IMR-90 (cell line): ENCODE measurements at regions not wholly inside any gene's neighbourhood (a gene's known extent, or its start where the extent isn't known, plus 50 kb on each side); places are given as distances from the start of the nearest gene placed in this dataset.
A peak's percentile ranks its signal among the peaks of the same experiment; 100 is the strongest.

ENCODE experiments used
- ATAC-seq: fragments of 200-7000 bp; cut with Tn5 transposase; 2 replicates; pipeline ENCODE4 v1.9.1; 2020; ENCODE audit warnings: low read depth, mild to moderate bottlenecking, moderate library complexity
- BruUV-seq: library from RNA; stranded (reverse); fragments of 400-500 nt; replicated peaks from 2 replicates; lab custom pipeline; 2021; lab: Mats Ljungman, UMichigan
- CTCF ChIA-PET: fragments of 300-600 bp; formaldehyde crosslinking; extraction: SDS; loops from one replicate; lab custom pipeline; 2021; ENCODE audit warnings: antibody characterized with exemption; lab: Yijun Ruan, JAX
- POLR2A ChIA-PET: fragments of 300-600 bp; sonication (Branson Sonifier 250); formaldehyde crosslinking; loops from one replicate; lab custom pipeline; 2022; ENCODE audit warnings: antibody characterized with exemption; ENCODE audit not compliant: unreplicated experiment; lab: Charles Lee
- DNase-seq: peaks from one replicate; pipeline ENCODE4 v3.0.0; 2013
- H2AFZ ChIP-seq: replicated peaks from 2 replicates; pipeline ENCODE3; 2013; ENCODE audit warnings: low read length, mild to moderate bottlenecking; ENCODE audit not compliant: poor library complexity
- H2AK5ac ChIP-seq: 2 replicates; pipeline ENCODE4 v1.6.1; 2013; ENCODE audit warnings: low read depth, low read length, inconsistent platforms
- H2AK9ac ChIP-seq: replicated peaks from 2 replicates; pipeline ENCODE3; 2013; ENCODE audit warnings: mild to moderate bottlenecking, low read depth, low read length, moderate library complexity; ENCODE audit not compliant: poor library complexity
- H2BK120ac ChIP-seq: 2 replicates; pipeline ENCODE4 v1.6.1; 2013; ENCODE audit warnings: low read depth, low read length, inconsistent platforms
- H2BK15ac ChIP-seq: 3 replicates; pipeline ENCODE4 v1.6.1; 2013; ENCODE audit warnings: low read depth, low read length, inconsistent platforms
- H2BK20ac ChIP-seq: 2 replicates; pipeline ENCODE4 v1.6.1; 2013; ENCODE audit warnings: low read depth, mild to moderate bottlenecking, inconsistent platforms, low read length, moderate library complexity
- H2BK5ac ChIP-seq: 2 replicates; pipeline ENCODE4 v1.6.1; 2013; ENCODE audit warnings: mild to moderate bottlenecking, low read depth, low read length, inconsistent platforms; ENCODE audit not compliant: poor library complexity, severe bottlenecking
- H3K14ac ChIP-seq: replicated peaks from 2 replicates; pipeline ENCODE4 v1.6.1; 2013; ENCODE audit warnings: low read depth, low read length, inconsistent platforms
- H3K18ac ChIP-seq: 2 replicates; pipeline ENCODE4 v1.6.1; 2013; ENCODE audit warnings: low read depth, low read length, control low read depth
- H3K23ac ChIP-seq: 2 replicates; pipeline ENCODE4 v1.6.1; 2013; ENCODE audit warnings: low read depth, low read length, inconsistent platforms
- H3K27ac ChIP-seq: 2 replicates; pipeline ENCODE4 v1.5.1; 2013; ENCODE audit warnings: mild to moderate bottlenecking, control low read depth, low read length; ENCODE audit not compliant: insufficient read depth
- H3K27me3 ChIP-seq: 2 replicates; pipeline ENCODE4 v1.6.1; 2013; ENCODE audit warnings: low read length; ENCODE audit not compliant: control insufficient read depth, insufficient read depth
- H3K36me3 ChIP-seq: 2 replicates; pipeline ENCODE4 v1.6.1; 2013; ENCODE audit warnings: low read length, mixed read lengths; ENCODE audit not compliant: control insufficient read depth, insufficient read depth
- H3K4ac ChIP-seq: 2 replicates; pipeline ENCODE4 v1.6.1; 2013; ENCODE audit warnings: low read depth, low read length, inconsistent platforms
- H3K4me1 ChIP-seq: 2 replicates; pipeline ENCODE4 v1.6.1; 2013; ENCODE audit warnings: low read length, mixed read lengths; ENCODE audit not compliant: control insufficient read depth, insufficient read depth
- H3K4me2 ChIP-seq: 2 replicates; pipeline ENCODE4 v1.6.1; 2013; ENCODE audit warnings: low read depth, mild to moderate bottlenecking, control low read depth, low read length, moderate library complexity
- H3K4me3 ChIP-seq: 2 replicates; pipeline ENCODE4 v1.5.1; 2013; ENCODE audit warnings: low read depth, mild to moderate bottlenecking, control low read depth, low read length, moderate library complexity; ENCODE audit not compliant: insufficient read depth
- H3K56ac ChIP-seq: 2 replicates; pipeline ENCODE4 v1.6.1; 2013; ENCODE audit warnings: low read length, inconsistent platforms; ENCODE audit not compliant: insufficient read depth; ENCODE audit errors: extremely low read depth
- H3K79me1 ChIP-seq, 2 experiments: 2 replicates each; pipeline ENCODE4 v1.6.1; 2013; ENCODE audit warnings: low read length in 2 of 2, inconsistent platforms in 1 of 2, low read depth in 1 of 2
- H3K9ac ChIP-seq: 2 replicates; pipeline ENCODE4 v1.6.1; 2013; ENCODE audit warnings: low read depth, low read length, control low read depth
- H3K9me1 ChIP-seq: 2 replicates; pipeline ENCODE4 v1.6.1; 2013; ENCODE audit warnings: low read length, inconsistent platforms; ENCODE audit not compliant: insufficient read depth
- H3K9me3 ChIP-seq: 2 replicates; pipeline ENCODE4 v1.6.1; 2013; ENCODE audit warnings: low read length; ENCODE audit not compliant: control insufficient read depth, insufficient read depth
- H4K20me1 ChIP-seq: 2 replicates; pipeline ENCODE4 v1.6.1; 2013; ENCODE audit warnings: low read length, inconsistent platforms; ENCODE audit not compliant: insufficient read depth
- H4K5ac ChIP-seq: 2 replicates; pipeline ENCODE4 v1.6.1; 2013; ENCODE audit warnings: mild to moderate bottlenecking, low read depth, low read length, control low read depth
- H4K8ac ChIP-seq, 2 experiments: 2 replicates each; pipeline ENCODE4 v1.6.1; 2013; ENCODE audit warnings: low read depth in 2 of 2, low read length in 2 of 2, control low read depth in 1 of 2, inconsistent platforms in 1 of 2
- H4K91ac ChIP-seq: 2 replicates; pipeline ENCODE4 v1.6.1; 2013; ENCODE audit warnings: low read depth, low read length, inconsistent platforms; ENCODE audit not compliant: insufficient read depth
- BHLHE40 ChIP-seq: fragments of 150-350 bp; IDR thresholded peaks from 2 replicates; pipeline ENCODE4 v1.6.1; 2016; ENCODE audit warnings: mild to moderate bottlenecking, low read depth, low read length
- CEBPB ChIP-seq: IDR thresholded peaks from 2 replicates; pipeline ENCODE4 v1.6.1; 2012; ENCODE audit warnings: low read depth, low read length, improper control_type of control experiment
- CHD1 ChIP-seq: IDR thresholded peaks from 2 replicates; pipeline ENCODE4 v1.6.1; 2012; ENCODE audit warnings: low read depth, low read length, improper control_type of control experiment
- FOS ChIP-seq: fragments of 150-350 bp; IDR thresholded peaks from 2 replicates; pipeline ENCODE4 v1.6.1; 2016; ENCODE audit warnings: low read depth, low read length
- MAFK ChIP-seq: IDR thresholded peaks from 2 replicates; pipeline ENCODE4 v1.6.1; 2012; ENCODE audit warnings: low read depth, low read length, improper control_type of control experiment
- MAZ ChIP-seq: IDR thresholded peaks from 2 replicates; pipeline ENCODE4 v1.6.1; 2012; ENCODE audit warnings: low read depth, mild to moderate bottlenecking, low read length, improper control_type of control experiment, moderate library complexity, borderline replicate concordance
- MXI1 ChIP-seq: IDR thresholded peaks from 2 replicates; pipeline ENCODE4 v1.6.1; 2012; ENCODE audit warnings: low read depth, mild to moderate bottlenecking, low read length, moderate library complexity, borderline replicate concordance
- NFE2L2 ChIP-seq: fragments of 150-350 bp; IDR thresholded peaks from 2 replicates; pipeline ENCODE4 v1.6.1; 2016; ENCODE audit warnings: low read depth, mild to moderate bottlenecking, low read length
- RAD21 ChIP-seq: IDR thresholded peaks from 2 replicates; pipeline ENCODE4 v1.6.1; 2012; ENCODE audit warnings: low read length, improper control_type of control experiment
- RCOR1 ChIP-seq: IDR thresholded peaks from 2 replicates; pipeline ENCODE4 v1.6.1; 2012; ENCODE audit warnings: mild to moderate bottlenecking, low read length, improper control_type of control experiment; ENCODE audit not compliant: insufficient replicate concordance
- USF2 ChIP-seq: fragments of 150-350 bp; IDR thresholded peaks from 2 replicates; pipeline ENCODE4 v1.6.1; 2017; ENCODE audit warnings: mild to moderate bottlenecking, antibody characterized with exemption, low read length, low read depth
- WGBS, 2 experiments: methylation state at CpG; one replicate each; pipeline versions ENCODE4 v1.1.5 to v1.1.7; 2013; ENCODE audit warnings: missing lambda C conversion rate in 2 of 2; ENCODE audit not compliant: insufficient read length in 1 of 2; ENCODE audit errors: extremely low coverage in 2 of 2; 5-methylcytosine and 5-hydroxymethylcytosine counted together
- dilution Hi-C: fragments of 300-500 bp; cut with HindIII; formaldehyde crosslinking; loops from one replicate; pipeline ENCODE4 v1.14.3; 2018; ENCODE audit warnings: low sequenced_read_pairs; ENCODE audit not compliant: unreplicated experiment
- in situ Hi-C: fragments of 300-500 bp; cut with MboI; formaldehyde crosslinking; loops from 3 replicates; pipeline ENCODE4 v1.14.3; 2019; ENCODE audit warnings: low sequenced_read_pairs, inconsistent platforms, mixed read lengths
- intact Hi-C: fragments of 100-400 bp; cut with micrococcal nuclease; formaldehyde crosslinking; loops from 2 replicates; pipeline ENCODE4 v1.10.0; 2022
- TF ChIP-seq, protein P1 (sequence below): fragments of 150-350 bp; IDR thresholded peaks from 2 replicates; pipeline ENCODE4 v1.6.1; 2016; ENCODE audit warnings: low read depth, mild to moderate bottlenecking, low read length, moderate library complexity, borderline replicate concordance
- TF ChIP-seq, protein P2 (sequence below): conservative IDR thresholded peaks from 2 replicates; pipeline ENCODE4 v1.5.1; 2012; ENCODE audit warnings: mild to moderate bottlenecking, low read depth, low read length, improper control_type of control experiment

- Histone ChIP-seq H3K27me3 (no peaks in the 10 kb centered on the region), H2AK5ac (peak overlapping the region; percentile 33; the same call in 1 of the 2 replicates), H4K8ac (peak overlapping the region in 1 of 2 experiments; percentile 3; a peak in 1 of 4 replicates), H2BK120ac (peak overlapping the region; percentile 54), H3K9me3 (no peaks in the 10 kb centered on the region), H3K36me3 (no peaks in the 10 kb centered on the region), H2BK15ac (peak overlapping the region; percentile 18; the same call in 1 of the 3 replicates), H2AFZ (peak overlapping the region; percentile 6), H3K4me3 (no peak overlapping the region), H3K23ac (peak overlapping the region; percentile 3; the same call in 1 of the 2 replicates), H3K14ac (0 out of 2 replicates have a peak overlapping the region, but pooled peaks have one; percentile 22), H3K79me1 (no peaks in the 10 kb centered on the region), H3K4me2 (peak overlapping the region; percentile 4; the same call in 1 of the 2 replicates), H3K27ac (no peak overlapping the region), H2BK20ac (peak overlapping the region; percentile 81), H4K5ac (no peak overlapping the region), H3K56ac (no peak overlapping the region; the same call in 1 of the 2 replicates), H3K4me1 (peaks cover 13% of the 10 kb centered on the region), H3K9me1 (peaks cover 15% of the 10 kb centered on the region; the same call in 1 of the 2 replicates), H2BK5ac (peak overlapping the region; percentile 30), H4K91ac (peak overlapping the region; percentile 70), H4K20me1 (no peaks in the 10 kb centered on the region), H2AK9ac (peak overlapping the region; percentile 47), H3K4ac (peak overlapping the region; percentile 51), H3K18ac (peak overlapping the region; percentile 2; the same call in 1 of the 2 replicates), H3K9ac (no peak overlapping the region)
- TF ChIP-seq MAZ (no peak), RCOR1 (no peak), MAFK (no peak), NFE2L2 (no peak), CHD1 (no peak), CEBPB (peak; percentile 99), FOS (peak; percentile 98), BHLHE40 (peak; percentile 50; the same call in 1 of the 2 replicates), RAD21 (no peak), MXI1 (no peak), USF2 (no peak)
- TF ChIP-seq, protein P1, sequence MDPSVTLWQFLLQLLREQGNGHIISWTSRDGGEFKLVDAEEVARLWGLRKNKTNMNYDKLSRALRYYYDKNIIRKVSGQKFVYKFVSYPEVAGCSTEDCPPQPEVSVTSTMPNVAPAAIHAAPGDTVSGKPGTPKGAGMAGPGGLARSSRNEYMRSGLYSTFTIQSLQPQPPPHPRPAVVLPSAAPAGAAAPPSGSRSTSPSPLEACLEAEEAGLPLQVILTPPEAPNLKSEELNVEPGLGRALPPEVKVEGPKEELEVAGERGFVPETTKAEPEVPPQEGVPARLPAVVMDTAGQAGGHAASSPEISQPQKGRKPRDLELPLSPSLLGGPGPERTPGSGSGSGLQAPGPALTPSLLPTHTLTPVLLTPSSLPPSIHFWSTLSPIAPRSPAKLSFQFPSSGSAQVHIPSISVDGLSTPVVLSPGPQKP, result no peak
- TF ChIP-seq, protein P2, sequence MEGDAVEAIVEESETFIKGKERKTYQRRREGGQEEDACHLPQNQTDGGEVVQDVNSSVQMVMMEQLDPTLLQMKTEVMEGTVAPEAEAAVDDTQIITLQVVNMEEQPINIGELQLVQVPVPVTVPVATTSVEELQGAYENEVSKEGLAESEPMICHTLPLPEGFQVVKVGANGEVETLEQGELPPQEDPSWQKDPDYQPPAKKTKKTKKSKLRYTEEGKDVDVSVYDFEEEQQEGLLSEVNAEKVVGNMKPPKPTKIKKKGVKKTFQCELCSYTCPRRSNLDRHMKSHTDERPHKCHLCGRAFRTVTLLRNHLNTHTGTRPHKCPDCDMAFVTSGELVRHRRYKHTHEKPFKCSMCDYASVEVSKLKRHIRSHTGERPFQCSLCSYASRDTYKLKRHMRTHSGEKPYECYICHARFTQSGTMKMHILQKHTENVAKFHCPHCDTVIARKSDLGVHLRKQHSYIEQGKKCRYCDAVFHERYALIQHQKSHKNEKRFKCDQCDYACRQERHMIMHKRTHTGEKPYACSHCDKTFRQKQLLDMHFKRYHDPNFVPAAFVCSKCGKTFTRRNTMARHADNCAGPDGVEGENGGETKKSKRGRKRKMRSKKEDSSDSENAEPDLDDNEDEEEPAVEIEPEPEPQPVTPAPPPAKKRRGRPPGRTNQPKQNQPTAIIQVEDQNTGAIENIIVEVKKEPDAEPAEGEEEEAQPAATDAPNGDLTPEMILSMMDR, result no peak
- POLR2A ChIA-PET, result no interaction called here
- peak; percentile 97 for DNase-seq
- peak; percentile 90 for ATAC-seq
- dilution Hi-C loops (no loop called here), intact Hi-C loops (loop anchor here (5.0 kb wide), 3 partner anchors 133 to 738 kb away; no protein-coding TSS in a partner anchor), in situ Hi-C loops (loop anchor here (25.0 kb wide), 1 partner anchor 573 kb away; no protein-coding TSS in a partner anchor)
- WGBS, 2 experiments, result 56% methylated on average over 2 of the region's 4 CpGs; no CpG with 5 or more reads in 1 of the 2 experiments
- no TSS peak for BruUV-seq
- CTCF ChIA-PET, result interaction anchor here (1.1 kb wide), 1 partner anchor 247 kb away, joined by 3 read pairs; no protein-coding TSS in a partner anchor
Measured at GRCh38 chr3:59559721-59560435, 510.1 kb upstream of the CFAP20DC start.
